HG02981 (cell line): ENCODE measurements at regions not wholly inside any gene's neighbourhood (a gene's known extent, or its start where the extent isn't known, plus 50 kb on each side); places are given as distances from the start of the nearest gene placed in this dataset.

Experiments used
- ATAC-seq: cut with Tn5 transposase; IDR thresholded peaks from one replicate; pipeline ENCODE4 v1.9.1; 2021; ENCODE audit warnings: mild to moderate bottlenecking, moderate library complexity; ENCODE audit not compliant: unreplicated experiment

GRCh38 chr3:63199606-63200005 lies 78.5 kb upstream of the SYNPR start:
- ATAC-seq: no peak

GRCh38 chr3:63202529-63202928 lies 75.6 kb upstream of the SYNPR start:
- no peak for ATAC-seq

- no peak for ATAC-seq
Observed at GRCh38 chr3:63207066-63207590, 71.0 kb upstream of the SYNPR start.

DNA sequence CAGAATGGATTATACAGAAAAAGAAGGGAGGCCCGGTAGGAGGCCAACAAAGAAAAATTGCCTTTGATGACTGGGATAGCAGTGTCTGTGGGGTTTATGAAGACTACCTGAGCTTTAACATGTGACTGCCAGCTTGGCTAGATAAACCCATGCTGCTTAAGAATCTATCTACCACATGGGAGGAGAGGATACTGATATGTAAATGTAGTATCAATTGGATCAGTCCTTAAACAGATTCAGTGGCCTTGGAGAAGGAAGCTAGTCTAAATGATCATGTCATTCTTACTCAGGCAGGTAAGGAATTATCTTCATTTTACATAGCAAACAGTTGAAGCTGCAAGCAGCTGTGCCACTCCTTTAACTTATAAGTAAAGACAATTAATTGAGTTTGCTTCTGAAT lies 50.0 kb upstream of the SYNPR start:
- no peak for ATAC-seq
